ENCODE measurements at regions not wholly inside any gene's neighbourhood (a gene's known extent, or its start where the extent isn't known, plus 50 kb on each side); places are given as distances from the start of the nearest gene placed in this dataset.
"Not testable (repeated sequence)": the region's sequence is repeated elsewhere in the genome, so short reads cannot be mapped to it uniquely, and the experiment has no call there.

- DNase-seq = no peak
Measured at GRCh38 chrX:43238461-43238945, 417.6 kb upstream of the MAOA start.

DNA sequence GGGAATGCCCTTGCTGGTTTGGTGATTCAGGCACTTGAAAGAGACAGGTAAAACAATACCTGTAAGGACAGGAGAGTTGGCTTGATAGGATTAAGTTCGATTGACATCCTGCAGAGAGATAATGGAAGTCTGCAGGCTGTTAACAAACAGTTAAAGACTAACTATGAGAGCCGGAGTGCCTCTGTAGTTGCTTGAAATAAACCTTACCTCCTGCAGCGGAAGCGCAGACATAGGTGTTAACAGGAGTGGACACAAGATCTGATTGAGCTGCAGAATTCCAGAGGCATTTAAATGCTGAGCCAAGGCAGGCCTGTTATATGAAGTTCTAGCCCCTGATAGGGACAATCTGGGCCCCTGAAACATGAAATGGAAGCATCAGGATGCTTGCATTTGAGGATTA is 416.7 kb upstream of the MAOA start:
- DNase-seq = no peak

DNA sequence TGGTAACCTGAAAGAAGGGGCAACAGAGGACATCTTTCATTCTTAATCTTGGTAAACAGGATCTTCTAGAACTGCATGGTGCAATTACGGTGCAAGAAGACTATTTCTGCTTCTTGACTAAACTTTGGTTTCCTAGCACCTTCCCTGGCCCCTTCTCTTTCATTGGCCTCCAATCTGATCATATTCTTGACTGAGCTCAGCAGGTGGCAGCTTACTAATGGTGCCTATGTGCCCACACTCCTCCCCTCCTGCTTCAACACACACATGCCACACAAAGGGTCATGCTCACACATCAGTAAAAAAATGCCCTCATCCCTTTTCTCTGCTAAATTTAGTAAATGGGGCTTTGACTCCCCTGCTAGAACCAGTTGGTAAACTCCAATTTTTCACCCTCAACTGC is 400.5 kb upstream of the MAOA start:
- DNase-seq = no peak

DNA sequence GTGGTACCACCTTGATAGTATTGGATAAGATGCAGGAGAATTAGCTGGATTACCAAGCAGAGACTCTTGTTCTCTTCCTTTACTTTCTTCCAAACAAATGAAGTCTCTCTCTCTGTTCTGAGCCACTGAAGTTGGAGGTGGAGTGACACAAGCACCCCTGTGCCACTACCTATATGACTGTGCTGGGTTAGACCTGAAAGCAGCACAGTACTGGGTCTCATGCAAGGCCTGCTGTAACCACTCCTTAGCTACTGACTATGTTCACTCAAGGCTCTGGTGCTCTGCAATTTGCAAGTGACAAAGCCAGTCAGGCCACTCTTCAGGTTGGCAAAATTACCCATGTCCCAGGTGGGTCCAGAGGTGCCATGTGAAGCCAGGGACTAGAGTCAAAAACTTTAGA is 389.6 kb upstream of the MAOA start:
- no peak for DNase-seq

DNA sequence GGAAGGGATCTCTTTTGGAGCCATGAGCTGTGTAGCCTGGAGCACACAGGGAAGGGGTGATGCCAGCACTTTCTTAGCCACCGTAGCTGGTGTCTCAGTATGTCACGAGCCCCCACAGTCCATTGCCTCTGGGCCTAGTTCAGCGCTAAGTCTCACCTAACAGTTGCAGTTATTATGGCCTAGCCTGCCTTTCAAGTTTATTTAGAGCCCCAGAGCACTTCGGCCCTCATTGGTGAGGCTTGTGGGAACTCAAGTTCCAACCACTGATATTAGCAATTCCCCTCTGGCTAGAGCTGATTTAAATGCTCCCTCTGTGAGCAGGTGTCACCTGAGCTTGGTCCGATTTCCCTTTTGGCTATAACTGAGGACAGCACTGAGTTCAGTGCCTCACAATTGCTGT is 388.4 kb upstream of the MAOA start:
- no peak for DNase-seq

DNA sequence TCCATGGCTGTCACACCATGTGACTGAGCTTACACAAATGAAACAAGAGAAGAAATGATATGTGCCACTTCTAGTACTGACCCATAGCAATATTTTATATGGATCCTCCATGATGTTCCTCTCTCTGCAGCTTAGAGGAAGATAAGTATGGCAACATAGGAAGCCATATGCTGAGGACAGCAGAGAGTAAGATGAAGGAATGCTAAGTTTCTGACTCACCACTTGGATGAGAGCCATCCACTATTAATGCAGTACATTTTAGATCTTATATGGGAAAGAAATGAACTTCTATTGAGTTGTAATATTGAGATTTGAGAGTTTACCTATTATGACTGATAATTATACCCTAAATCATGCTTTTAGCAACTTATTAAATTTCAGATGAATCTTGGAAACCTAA is 386.9 kb upstream of the MAOA start:
- DNase-seq = no peak

- no peak for DNase-seq
Measured at GRCh38 chrX:43277879-43278278, 378.2 kb upstream of the MAOA start.

DNA sequence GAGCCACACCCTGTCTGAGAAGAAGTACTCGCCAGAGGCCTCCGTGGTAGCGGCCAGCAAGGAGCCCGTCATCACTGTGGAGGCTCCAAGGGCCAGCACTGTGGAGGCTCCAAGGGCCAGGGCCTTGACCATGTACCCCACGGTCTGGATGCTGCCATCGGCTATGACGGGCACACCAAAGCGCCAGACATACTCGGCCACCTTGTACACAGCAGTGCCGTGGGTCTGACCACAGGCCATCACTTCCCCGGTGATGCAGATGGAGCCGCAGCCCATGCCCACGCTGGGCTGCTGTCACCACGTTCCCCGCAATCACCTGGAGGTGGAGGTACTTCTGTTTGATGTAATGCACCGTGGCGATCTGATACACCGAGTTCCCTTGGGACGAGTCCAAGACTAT is 377.7 kb upstream of the MAOA start:
- DNase-seq = no peak

DNA sequence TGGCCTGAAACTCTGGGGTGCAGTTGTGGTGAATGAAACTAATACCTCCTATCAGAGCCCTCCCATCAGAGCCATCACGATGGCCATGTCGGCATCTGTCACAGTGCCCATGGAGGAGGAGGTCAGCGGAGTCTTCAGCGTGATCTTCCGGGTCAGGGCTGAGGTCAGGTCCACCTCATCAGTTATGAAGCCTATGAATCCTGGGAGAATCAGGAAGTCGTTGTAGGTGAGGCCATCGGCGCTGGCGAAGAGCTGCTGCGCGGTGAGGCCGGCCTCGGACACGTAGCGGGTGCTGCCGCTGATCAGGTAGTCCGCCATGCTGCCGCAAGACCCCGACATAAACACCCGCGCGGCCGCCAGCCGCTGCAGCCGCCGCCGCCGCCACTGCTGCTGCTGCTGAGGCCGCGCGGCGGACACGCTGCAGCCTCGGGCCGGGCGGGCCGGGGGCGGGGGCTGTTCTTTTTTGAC is 376.7 kb upstream of the MAOA start:
- no peak for DNase-seq

GRCh38 chrX:43283187-43283586 is 372.9 kb upstream of the MAOA start:
- no peak for DNase-seq

GRCh38 chrX:43311625-43312024 is 344.5 kb upstream of the MAOA start:
- DNase-seq = not testable (repeated sequence)

GRCh38 chrX:43313035-43313434 is 343.1 kb upstream of the MAOA start:
- no peak for DNase-seq

GRCh38 chrX:43314525-43314924 is 341.6 kb upstream of the MAOA start:
- no peak for DNase-seq

DNA sequence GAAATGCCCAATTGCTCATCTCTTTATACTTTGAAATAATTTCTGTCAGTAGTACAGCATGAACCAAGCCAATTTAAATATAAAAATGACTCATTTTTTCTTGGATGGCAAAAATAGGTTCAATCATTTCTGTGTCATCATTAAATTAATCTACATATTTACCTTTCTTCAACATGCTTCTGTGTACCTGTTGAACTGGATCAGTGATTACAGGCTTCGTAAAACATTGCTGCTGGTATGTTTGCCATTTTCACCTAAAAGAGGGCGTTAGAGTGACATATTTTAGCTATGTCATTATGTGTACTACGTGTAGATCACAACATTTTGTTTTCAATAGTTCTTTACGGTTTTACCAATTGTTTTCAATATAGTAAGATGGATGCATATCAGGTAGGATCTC is 340.5 kb upstream of the MAOA start:
- DNase-seq = no peak

DNA sequence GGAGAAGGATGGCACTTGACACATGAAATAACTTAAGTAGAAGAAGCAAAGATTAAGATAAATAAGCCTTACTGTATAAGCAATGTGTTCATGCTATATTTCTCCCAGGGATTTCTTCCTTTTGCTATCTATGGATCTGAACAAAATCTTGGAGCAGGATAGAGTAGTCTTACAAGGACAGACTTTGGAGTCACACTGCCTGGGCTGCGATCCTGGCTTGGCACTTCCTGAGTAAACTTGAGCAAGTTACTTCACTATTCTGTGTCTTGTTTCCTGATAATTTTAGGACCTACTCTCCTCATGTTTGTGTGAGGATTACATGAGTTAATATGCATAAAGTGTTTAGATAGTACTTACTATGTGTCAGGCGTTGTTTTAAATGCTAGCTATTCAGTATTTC is 340.0 kb upstream of the MAOA start:
- DNase-seq = no peak

DNA sequence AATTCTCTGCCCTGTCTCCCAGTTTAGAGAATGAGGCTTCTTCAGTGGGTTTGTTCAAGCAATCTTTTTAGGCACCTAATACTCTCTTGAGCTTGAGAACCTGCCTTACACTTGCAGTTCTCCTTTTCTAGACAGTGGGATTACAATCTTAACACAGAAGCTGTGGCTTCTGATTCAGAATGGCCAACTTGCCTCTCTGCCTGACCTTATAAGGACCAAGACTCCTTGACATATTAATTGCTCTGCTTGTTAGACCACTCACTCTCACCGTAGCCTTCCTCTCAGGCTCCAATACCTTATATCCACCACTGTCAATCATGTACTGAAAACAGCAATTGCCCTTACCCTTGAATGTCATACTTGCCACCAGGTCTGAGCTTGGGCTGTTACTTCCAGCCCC is 338.7 kb upstream of the MAOA start:
- no peak for DNase-seq

DNA sequence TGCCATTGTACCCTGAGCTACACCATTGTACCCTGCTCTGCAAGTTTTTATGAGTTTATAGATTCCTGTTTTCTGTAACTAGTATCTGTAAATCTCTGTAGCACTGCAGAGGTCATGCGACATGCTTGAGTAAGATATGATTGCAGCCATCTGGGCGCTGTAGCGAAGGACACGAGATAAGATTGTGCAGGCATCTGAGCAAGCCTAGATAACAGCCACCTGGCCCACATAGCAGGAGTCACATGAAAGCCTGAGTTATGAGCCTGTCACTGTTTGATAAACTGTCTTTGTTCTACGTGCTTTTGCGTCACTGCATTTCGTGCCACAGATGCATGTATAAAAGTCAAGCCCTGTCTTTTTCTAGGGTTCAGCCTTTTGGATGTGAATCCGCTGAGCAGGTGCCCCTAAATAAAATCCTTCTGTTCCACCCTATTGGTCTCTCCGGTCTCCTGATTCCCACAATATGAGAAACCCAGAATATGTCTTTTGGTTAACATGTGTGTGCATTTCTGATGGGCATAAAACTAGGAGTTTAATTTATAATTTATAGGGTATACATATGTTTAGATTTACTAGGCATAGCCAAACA is 327.6 kb upstream of the MAOA start:
- no peak for DNase-seq

GRCh38 chrX:43333543-43333942 is 322.6 kb upstream of the MAOA start:
- no peak for DNase-seq

DNA sequence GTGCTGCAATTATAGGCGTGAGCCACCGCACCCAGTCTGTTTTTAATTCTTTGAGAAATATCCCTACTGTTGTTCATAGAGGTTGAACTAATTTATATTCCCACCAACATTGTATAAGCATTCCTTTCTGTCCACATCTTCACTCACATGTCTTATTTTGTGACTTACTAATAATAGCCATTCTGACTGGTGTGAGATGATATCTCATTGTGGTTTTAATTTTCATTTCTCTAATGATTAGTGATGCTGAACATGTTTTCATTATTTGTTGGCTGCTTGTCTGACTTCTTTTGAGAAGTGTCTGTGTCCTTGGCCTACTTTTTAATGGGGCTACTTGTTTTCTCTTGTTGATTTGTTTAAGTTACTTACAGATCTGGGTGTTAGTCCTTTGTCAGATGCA is 310.9 kb upstream of the MAOA start:
- DNase-seq = no peak

- no peak for DNase-seq
Measured at GRCh38 chrX:43349363-43349762, 306.7 kb upstream of the MAOA start.

DNA sequence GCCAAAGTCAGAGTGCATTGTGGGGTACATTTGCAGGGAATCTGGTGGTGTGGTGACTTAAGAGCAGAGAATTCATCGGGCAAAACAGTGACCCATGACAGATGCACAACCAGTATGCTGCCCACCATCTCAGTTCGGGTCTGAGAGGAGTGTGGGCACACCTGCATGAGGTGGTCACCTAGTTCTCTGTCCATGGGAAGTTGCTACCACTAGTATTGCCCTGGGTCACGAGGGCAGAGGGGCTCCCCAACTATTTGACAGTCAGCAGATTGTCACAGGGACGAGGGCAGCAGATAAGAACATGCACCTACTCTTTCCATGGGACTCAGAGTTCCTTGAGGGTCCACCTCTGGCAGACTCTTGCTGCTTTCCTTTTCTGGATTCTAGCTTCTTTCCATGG is 305.2 kb upstream of the MAOA start:
- DNase-seq = no peak

GRCh38 chrX:43357741-43358140 is 298.4 kb upstream of the MAOA start:
- no peak for DNase-seq

GRCh38 chrX:43373032-43373431 is 283.1 kb upstream of the MAOA start:
- no peak for DNase-seq

GRCh38 chrX:43375136-43375535 is 281.0 kb upstream of the MAOA start:
- DNase-seq = no peak

GRCh38 chrX:43380704-43381103 is 275.4 kb upstream of the MAOA start:
- DNase-seq = no peak

GRCh38 chrX:43386875-43387274 is 269.2 kb upstream of the MAOA start:
- DNase-seq = no peak

All from NCI-H1092 (cell line).